Putamen (tissue), 1 donor: ENCODE measurements at regions not wholly inside any gene's neighbourhood (a gene's known extent, or its start where the extent isn't known, plus 50 kb on each side); places are given as distances from the start of the nearest gene placed in this dataset.
A peak's percentile ranks its signal among the peaks of the same experiment; 100 is the strongest.

Experiments
- DNase-seq: peaks from one replicate; pipeline ENCODE4 v3.0.0-alpha.2; 2016; ENCODE audit warnings: low spot score

DNA sequence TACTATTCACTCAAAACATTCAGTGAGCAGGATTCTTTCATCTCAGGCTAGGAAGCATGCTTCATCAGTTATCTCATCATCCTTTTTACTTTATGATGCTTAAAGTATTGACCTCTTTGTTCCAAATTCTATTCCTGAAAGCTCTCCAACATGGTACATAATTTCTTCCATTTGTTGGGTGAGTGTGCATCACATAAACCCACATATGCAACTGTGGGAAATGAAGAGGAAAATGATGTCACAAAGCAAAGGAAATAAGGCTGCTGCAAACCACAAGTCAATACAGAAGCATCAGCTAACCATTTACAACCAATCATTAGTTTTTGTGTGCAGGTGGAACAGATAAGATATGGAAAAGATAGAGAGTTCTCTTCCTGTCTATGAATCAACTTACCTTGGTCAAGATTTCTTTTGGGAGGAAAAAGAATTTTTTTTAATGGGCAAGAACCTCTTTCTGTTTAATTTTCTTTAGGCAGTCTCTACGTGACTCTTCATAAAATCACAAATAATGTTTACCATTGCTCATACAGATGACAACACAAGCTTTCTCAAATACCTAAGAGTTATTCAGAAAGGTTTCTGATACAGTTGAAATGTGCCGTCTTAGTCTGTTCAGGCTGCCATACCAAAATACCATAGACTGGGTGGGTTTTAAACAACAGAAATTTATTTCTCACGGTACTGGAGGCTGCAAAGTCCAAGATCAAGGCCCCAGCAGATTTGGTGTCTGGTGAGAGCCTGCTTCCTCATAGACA lies 259.9 kb downstream of the ADGRG6 start:
- no peak for DNase-seq

DNA sequence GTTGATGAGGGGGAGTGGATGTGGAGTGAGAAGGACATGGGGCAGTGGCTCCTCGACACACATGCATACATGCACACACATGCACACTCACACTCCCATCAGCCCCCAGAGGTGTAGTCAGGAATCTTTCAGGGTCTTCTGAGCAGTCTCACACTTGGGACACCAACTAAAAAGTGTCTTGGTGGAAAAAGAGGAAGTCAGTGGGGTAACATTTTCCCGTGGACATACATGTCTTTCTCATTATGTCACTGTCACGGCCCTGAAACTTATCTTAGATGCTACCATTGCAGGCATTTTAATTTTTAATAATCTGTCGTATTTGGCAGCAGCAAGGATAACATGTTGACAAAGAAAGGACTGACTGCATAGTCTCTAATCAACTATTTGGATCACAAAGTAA lies 261.1 kb downstream of the ADGRG6 start:
- DNase-seq = no peak

- DNase-seq = no peak
These were observed 265.0 kb downstream of the ADGRG6 start for GRCh38 chr6:142566628-142567396.

DNA sequence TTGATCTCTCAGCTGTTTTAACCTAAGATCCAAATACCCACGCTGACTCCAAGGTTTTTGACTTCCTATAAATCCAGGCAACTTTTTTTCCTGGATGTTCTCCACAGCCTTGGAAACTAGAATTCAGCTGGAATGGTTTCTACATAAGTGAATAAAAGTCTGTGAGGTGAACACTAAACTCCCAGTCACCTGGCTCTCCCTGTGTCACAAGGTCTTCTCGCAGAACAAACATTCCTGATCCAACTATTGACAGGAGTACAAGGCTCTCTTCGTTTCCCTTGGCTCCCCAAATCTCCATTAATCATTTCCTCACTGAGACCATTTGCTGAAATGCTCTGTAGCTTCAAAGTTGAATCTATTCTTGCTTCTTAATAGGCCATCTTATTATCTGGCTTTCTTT lies 265.7 kb downstream of the ADGRG6 start:
- DNase-seq = no peak

DNA sequence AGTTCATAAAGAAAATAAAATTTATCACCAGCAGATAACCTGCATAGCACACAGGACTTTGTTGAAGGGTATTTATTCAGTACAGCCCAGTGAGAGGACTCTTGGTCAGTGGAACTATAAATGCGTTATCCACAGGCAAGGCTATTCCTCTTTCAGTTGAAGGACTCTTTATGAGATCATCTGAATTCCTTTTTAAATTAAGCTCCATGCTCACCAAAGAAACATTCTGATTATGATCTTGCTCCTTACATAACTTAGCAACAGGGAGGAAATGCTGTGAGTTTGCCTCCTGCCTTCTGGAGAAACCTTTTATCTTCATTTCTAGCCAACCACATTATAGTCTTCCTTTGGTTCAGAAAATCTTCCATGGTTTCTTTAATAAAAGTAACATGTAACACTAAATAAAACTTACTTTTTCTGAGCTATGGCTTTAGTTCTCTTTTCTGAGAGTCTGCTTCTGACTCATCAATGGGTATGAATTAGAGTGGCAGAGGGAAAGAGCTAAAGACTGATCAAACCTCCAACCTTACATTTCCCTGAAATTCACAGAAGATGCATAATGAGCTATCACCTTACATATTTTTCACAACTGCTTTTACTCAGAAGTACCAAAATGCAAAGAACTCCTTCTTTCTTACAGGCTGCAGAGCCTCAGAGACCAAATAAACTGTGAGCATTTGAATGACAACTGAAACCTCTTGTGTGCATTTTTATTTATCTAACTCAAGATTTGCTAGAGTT lies 267.2 kb downstream of the ADGRG6 start:
- DNase-seq = peak; percentile 23

DNA sequence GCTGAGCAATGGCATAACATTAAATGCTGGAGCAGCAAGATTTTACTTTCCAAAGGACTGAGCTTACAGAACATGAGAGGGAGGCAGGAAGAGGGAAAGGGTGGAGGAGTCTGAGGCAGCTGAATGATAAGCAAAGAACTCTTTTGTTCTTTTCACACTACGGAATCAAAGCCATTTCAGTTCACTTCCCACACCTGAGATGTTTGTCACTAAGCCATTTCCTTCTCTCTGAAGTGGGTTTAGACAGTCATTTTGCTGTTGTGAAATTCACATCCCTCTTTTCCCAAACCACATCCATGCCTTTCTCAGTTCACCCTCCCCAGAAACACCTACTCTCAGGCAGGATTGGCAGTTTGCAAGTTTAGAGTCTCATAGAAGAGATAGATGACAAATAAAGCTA lies 267.9 kb downstream of the ADGRG6 start:
- peak; percentile 81 for DNase-seq

DNA sequence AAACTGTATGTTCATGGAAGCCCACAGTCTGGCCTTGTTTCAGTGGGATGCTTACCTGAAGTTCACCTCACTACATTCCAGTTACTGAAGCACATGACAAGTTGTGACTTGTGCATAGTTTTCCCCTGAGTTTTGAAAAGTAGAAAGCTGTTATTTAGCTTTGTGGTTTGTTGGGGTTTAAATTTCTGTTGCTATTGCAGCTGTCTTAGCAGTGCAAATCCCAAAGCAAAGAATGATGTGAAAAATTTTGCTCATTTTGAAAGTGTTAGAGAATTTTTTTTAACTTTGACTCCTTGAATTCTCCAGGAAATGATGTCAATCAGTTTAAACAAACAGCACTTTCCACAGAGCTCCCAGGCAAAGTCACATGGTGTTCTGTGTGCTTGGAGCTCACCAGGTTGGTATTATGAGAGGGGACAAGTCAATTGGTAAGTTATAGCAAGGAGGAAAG lies 268.4 kb downstream of the ADGRG6 start:
- DNase-seq = no peak

DNA sequence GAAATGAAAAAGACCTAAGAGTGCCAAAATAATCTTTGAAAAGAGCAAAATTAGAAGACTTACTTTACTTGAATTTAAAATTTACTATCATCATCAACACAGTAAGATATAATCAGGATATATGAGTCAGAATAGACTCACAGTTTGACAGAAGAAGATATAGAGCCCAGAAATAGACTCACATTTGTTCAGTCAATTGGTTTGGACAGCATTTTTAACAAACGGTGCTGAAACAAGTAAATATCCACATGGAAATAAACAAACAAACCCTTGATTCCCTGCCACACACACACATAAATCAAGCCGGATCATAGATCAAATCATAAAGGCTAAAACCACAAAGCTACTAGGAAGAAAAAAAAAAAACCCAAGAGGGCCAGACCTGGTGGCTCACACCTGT lies 291.1 kb downstream of the ADGRG6 start:
- DNase-seq = no peak

DNA sequence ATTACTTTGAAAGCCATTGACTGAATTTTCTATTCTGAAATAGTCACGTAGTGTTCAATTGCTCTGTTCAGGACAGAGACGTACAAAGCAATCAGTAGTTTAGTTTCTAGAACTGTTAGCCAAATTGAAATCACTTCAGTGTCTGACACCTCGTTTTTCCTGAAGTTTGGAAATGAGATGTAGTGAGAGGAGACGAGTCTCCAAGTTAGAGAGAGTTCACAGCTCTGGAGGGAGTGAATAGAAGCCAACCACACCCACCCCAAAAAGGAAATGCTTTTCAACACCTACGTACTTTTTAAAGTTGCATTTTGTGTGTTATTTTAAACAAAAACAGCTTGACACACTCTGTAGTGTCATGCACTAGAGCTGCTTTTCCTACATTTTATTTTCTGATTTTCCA lies 296.0 kb downstream of the ADGRG6 start:
- no peak for DNase-seq

GRCh38 chr6:142601427-142601826 lies 299.6 kb downstream of the ADGRG6 start:
- no peak for DNase-seq

- no peak for DNase-seq
These were observed 301.2 kb downstream of the ADGRG6 start for GRCh38 chr6:142602972-142603371.

GRCh38 chr6:142605922-142606485 lies 304.2 kb downstream of the ADGRG6 start:
- DNase-seq = no peak

DNA sequence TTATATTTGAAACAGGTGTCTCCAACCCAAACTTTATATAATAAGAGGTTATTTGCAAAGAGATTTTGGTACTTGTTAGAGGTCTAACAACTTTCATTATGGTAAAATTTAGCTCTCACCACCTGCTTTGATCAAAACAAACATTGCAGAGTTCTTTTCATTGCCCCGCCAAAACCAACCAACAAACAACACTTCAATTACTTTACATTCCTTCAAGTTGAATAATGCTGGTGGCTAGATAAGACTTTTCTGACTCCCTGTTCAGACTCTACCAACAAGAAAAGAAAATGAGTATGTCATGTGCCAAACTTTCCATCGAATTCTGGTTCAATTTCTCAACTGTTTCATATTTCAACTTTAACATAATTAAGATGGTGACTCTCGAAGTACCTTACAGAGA lies 311.1 kb downstream of the ADGRG6 start:
- no peak for DNase-seq

DNA sequence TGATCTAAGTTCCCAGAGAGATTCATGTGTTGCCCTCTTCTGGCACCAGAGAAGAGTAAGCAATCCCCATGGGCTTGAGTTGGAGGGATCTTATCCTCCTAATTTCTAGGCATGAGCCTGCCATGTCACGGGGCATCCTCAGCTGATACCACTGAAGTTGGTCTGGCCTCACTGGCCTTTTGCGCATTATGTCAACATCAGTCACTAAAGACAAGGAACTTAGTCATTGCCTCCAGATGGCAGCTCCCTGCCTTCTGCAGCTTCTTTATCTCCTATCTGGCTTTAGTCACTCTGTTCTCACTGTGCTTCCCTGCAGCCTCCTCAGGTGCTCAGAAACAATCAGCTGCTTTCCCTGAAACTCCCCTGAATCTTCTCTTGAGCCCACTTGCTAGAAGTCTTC lies 312.2 kb downstream of the ADGRG6 start:
- DNase-seq = no peak

DNA sequence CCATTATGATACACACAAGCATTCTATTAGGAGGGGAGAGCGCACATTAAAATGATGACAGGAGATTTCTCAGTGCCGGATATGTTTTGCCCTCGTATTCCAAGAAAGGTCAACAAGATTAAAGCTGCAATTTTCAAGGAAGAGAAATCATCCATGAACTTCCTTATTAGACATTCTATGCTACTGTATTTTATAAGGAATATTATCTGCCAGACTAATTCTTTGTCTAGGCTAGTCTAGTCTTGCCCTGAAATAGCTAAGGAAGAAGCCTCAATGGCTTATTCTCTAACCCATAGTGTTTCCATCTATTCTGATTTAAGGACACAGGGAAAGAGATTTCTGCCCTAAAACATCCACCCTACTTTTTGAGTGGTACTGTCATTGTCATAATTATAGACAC lies 315.4 kb downstream of the ADGRG6 start:
- no peak for DNase-seq

DNA sequence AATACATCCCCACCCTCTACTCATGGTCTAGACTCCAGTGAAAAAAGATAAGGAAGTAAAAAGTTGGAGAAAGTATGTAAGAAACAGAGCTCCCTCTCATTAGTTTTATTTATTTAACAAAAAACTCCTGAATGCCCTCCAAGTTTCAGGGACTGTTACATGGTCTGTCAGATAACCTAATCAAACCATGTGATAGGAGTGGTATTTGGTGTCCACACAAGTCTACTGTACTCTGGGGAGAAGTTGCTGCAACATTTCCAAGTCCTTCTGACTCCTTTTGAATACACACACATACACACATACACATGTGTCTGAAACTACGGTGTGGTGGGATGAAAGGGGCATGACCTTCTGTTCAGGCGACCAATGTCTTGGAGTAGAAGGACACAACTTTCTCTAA lies 320.0 kb downstream of the ADGRG6 start:
- no peak for DNase-seq

GRCh38 chr6:142624978-142625715 lies 319.8 kb downstream of the HIVEP2 start:
- no peak for DNase-seq

GRCh38 chr6:142627474-142627873 lies 317.5 kb downstream of the HIVEP2 start:
- DNase-seq = no peak

GRCh38 chr6:142631517-142632385 lies 313.2 kb downstream of the HIVEP2 start:
- DNase-seq = no peak

DNA sequence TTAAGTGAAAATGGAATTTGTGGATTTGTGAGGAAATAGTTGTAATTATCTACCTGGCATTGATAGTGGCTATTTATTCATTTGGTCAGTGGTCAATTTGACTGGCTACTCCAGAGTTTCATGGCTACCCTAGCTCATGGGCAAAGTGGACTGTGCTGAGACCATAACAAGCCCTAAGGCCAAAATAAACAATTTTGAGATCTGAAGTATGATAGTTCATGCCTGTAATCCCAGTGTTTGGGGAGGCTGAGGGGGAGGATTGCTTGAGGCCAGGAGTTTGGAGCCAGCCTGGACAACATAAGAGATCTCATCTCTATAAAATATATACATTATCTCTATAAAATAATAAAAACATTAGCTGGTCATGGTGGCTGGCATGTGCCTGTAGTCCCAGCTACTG lies 311.7 kb downstream of the HIVEP2 start:
- DNase-seq = no peak

GRCh38 chr6:142635130-142635529 lies 309.8 kb downstream of the HIVEP2 start:
- DNase-seq = no peak
